ENCODE measurements at regions not wholly inside any gene's neighbourhood (a gene's known extent, or its start where the extent isn't known, plus 50 kb on each side); places are given as distances from the start of the nearest gene placed in this dataset.
"Not testable (repeated sequence)": the region's sequence is repeated elsewhere in the genome, so short reads cannot be mapped to it uniquely, and the experiment has no call there.

GRCh38 chr4:1544435-1544834 lies 138.2 kb upstream of the NKX1-1 start:
- TF ChIP-seq CTCF, POLR2A (IDR thresholded peaks at IDR 0.05): not testable (repeated sequence)

Measured in testis (tissue), 2 donors.